ENCODE measurements at regions not wholly inside any gene's neighbourhood (a gene's known extent, or its start where the extent isn't known, plus 50 kb on each side); places are given as distances from the start of the nearest gene placed in this dataset.
"Not testable (repeated sequence)": the region's sequence is repeated elsewhere in the genome, so short reads cannot be mapped to it uniquely, and the experiment has no call there.

- Histone ChIP-seq H3K4me3 (ENCODE audit: low read length) (no peak overlapping the region), H3K9me3 (replicated peaks; ENCODE audit: control insufficient read depth, low read depth, low read length) (no peaks in the 10 kb centered on the region), H3K27me3 (ENCODE audit: control insufficient read depth, insufficient read depth, low read length) (no peaks in the 10 kb centered on the region), H3K36me3 (ENCODE audit: control insufficient read depth, insufficient read depth, low read length) (no peaks in the 10 kb centered on the region), H3K4me1 (ENCODE audit: control insufficient read depth, insufficient read depth, low read length) (peaks cover 8% of the 10 kb centered on the region), H3K27ac (ENCODE audit: low read length) (no peak overlapping the region)
- WGBS (ENCODE audit: insufficient coverage) = no CpG with 5 or more reads among the region's 2 CpGs
- DNase-seq = no peak
Measured at GRCh38 chr2:215863687-215864086, 149.7 kb downstream of the MREG start.

- no peaks in the 10 kb centered on the region for H3K9me3 ChIP-seq (replicated peaks; ENCODE audit: control insufficient read depth, low read depth, low read length)
- no CpG with 5 or more reads among the region's 3 CpGs for WGBS (ENCODE audit: insufficient coverage)
- H3K36me3 ChIP-seq (ENCODE audit: control insufficient read depth, insufficient read depth, low read length) = no peaks in the 10 kb centered on the region
- no peaks in the 10 kb centered on the region for H3K27me3 ChIP-seq (ENCODE audit: control insufficient read depth, insufficient read depth, low read length)
- H3K4me1 ChIP-seq (ENCODE audit: control insufficient read depth, insufficient read depth, low read length) = peaks cover 7% of the 10 kb centered on the region
- H3K27ac ChIP-seq (ENCODE audit: low read length) = peak overlapping the region; percentile 64
- no peak overlapping the region for H3K4me3 ChIP-seq (ENCODE audit: low read length)
- DNase-seq = peak; percentile 89
Measured at GRCh38 chr2:215862351-215862771, 151.0 kb downstream of the MREG start.

GRCh38 chr2:215861607-215862350 lies 151.6 kb downstream of the MREG start:
- Histone ChIP-seq H3K9me3 (replicated peaks; ENCODE audit: control insufficient read depth, low read depth, low read length) (no peaks in the 10 kb centered on the region), H3K27ac (ENCODE audit: low read length) (peak overlapping the region; percentile 64), H3K36me3 (ENCODE audit: control insufficient read depth, insufficient read depth, low read length) (no peaks in the 10 kb centered on the region), H3K4me3 (ENCODE audit: low read length) (no peak overlapping the region), H3K4me1 (ENCODE audit: control insufficient read depth, insufficient read depth, low read length) (peaks cover 7% of the 10 kb centered on the region), H3K27me3 (ENCODE audit: control insufficient read depth, insufficient read depth, low read length) (no peaks in the 10 kb centered on the region)
- no peak for DNase-seq
- 80% methylated on average over 1 of the region's 5 CpGs for WGBS (ENCODE audit: insufficient coverage)

GRCh38 chr2:215856080-215856479 lies 157.3 kb downstream of the MREG start:
- Histone ChIP-seq H3K4me3 (ENCODE audit: low read length) (no peak overlapping the region), H3K27me3 (ENCODE audit: control insufficient read depth, insufficient read depth, low read length) (no peaks in the 10 kb centered on the region), H3K4me1 (ENCODE audit: control insufficient read depth, insufficient read depth, low read length) (peaks cover 4% of the 10 kb centered on the region), H3K27ac (ENCODE audit: low read length) (no peak overlapping the region), H3K36me3 (ENCODE audit: control insufficient read depth, insufficient read depth, low read length) (no peaks in the 10 kb centered on the region), H3K9me3 (replicated peaks; ENCODE audit: control insufficient read depth, low read depth, low read length) (no peaks in the 10 kb centered on the region)
- 83% methylated on average over 1 of the region's 2 CpGs for WGBS (ENCODE audit: insufficient coverage)
- DNase-seq = no peak

- not testable (repeated sequence) for H3K9me3 ChIP-seq (replicated peaks; ENCODE audit: control insufficient read depth, low read depth, low read length); DNase-seq; H3K27ac ChIP-seq (ENCODE audit: low read length); H3K4me3 ChIP-seq (ENCODE audit: low read length); H3K27me3 ChIP-seq (ENCODE audit: control insufficient read depth, insufficient read depth, low read length); H3K4me1 ChIP-seq (ENCODE audit: control insufficient read depth, insufficient read depth, low read length); H3K36me3 ChIP-seq (ENCODE audit: control insufficient read depth, insufficient read depth, low read length)
- 67% methylated on average over 1 of the region's 1 CpG for WGBS (ENCODE audit: insufficient coverage)
Measured at GRCh38 chr2:215855308-215855707, 158.0 kb downstream of the MREG start.

- no peaks in the 10 kb centered on the region for H3K36me3 ChIP-seq (ENCODE audit: control insufficient read depth, insufficient read depth, low read length)
- WGBS (ENCODE audit: insufficient coverage) = 92% methylated on average over 2 of the region's 2 CpGs
- H3K27me3 ChIP-seq (ENCODE audit: control insufficient read depth, insufficient read depth, low read length) = no peaks in the 10 kb centered on the region
- no peaks in the 10 kb centered on the region for H3K9me3 ChIP-seq (replicated peaks; ENCODE audit: control insufficient read depth, low read depth, low read length)
- H3K4me1 ChIP-seq (ENCODE audit: control insufficient read depth, insufficient read depth, low read length) = peaks cover 3% of the 10 kb centered on the region
- DNase-seq = no peak
- H3K4me3 ChIP-seq (ENCODE audit: low read length) = no peak overlapping the region
- H3K27ac ChIP-seq (ENCODE audit: low read length) = no peak overlapping the region
Measured at GRCh38 chr2:215854008-215854407, 159.3 kb downstream of the MREG start.

- no peaks in the 10 kb centered on the region for H3K27me3 ChIP-seq (ENCODE audit: control insufficient read depth, insufficient read depth, low read length)
- no peaks in the 10 kb centered on the region for H3K9me3 ChIP-seq (replicated peaks; ENCODE audit: control insufficient read depth, low read depth, low read length)
- no peak overlapping the region for H3K4me3 ChIP-seq (ENCODE audit: low read length)
- H3K36me3 ChIP-seq (ENCODE audit: control insufficient read depth, insufficient read depth, low read length) = no peaks in the 10 kb centered on the region
- H3K4me1 ChIP-seq (ENCODE audit: control insufficient read depth, insufficient read depth, low read length) = peaks cover 3% of the 10 kb centered on the region
- no peak overlapping the region for H3K27ac ChIP-seq (ENCODE audit: low read length)
- no peak for DNase-seq
Measured at GRCh38 chr2:215851696-215852095, 161.7 kb downstream of the MREG start.

- peaks cover 3% of the 10 kb centered on the region for H3K4me1 ChIP-seq (ENCODE audit: control insufficient read depth, insufficient read depth, low read length)
- H3K27me3 ChIP-seq (ENCODE audit: control insufficient read depth, insufficient read depth, low read length) = no peaks in the 10 kb centered on the region
- H3K9me3 ChIP-seq (replicated peaks; ENCODE audit: control insufficient read depth, low read depth, low read length) = no peaks in the 10 kb centered on the region
- H3K4me3 ChIP-seq (ENCODE audit: low read length) = no peak overlapping the region
- no peaks in the 10 kb centered on the region for H3K36me3 ChIP-seq (ENCODE audit: control insufficient read depth, insufficient read depth, low read length)
- WGBS (ENCODE audit: insufficient coverage) = 19% methylated on average over 2 of the region's 2 CpGs
- DNase-seq = peak; percentile 62
- H3K27ac ChIP-seq (ENCODE audit: low read length) = no peak overlapping the region
Measured at GRCh38 chr2:215851082-215851481, 162.3 kb downstream of the MREG start.

GRCh38 chr2:215850380-215850779 lies 163.0 kb downstream of the MREG start:
- Histone ChIP-seq H3K27me3 (ENCODE audit: control insufficient read depth, insufficient read depth, low read length) (no peaks in the 10 kb centered on the region), H3K27ac (ENCODE audit: low read length) (no peak overlapping the region), H3K9me3 (replicated peaks; ENCODE audit: control insufficient read depth, low read depth, low read length) (no peaks in the 10 kb centered on the region), H3K4me3 (ENCODE audit: low read length) (no peak overlapping the region), H3K4me1 (ENCODE audit: control insufficient read depth, insufficient read depth, low read length) (peaks cover 3% of the 10 kb centered on the region), H3K36me3 (ENCODE audit: control insufficient read depth, insufficient read depth, low read length) (no peaks in the 10 kb centered on the region)
- 100% methylated on average over 1 of the region's 4 CpGs for WGBS (ENCODE audit: insufficient coverage)
- no peak for DNase-seq

- no peaks in the 10 kb centered on the region for H3K36me3 ChIP-seq (ENCODE audit: control insufficient read depth, insufficient read depth, low read length)
- H3K4me1 ChIP-seq (ENCODE audit: control insufficient read depth, insufficient read depth, low read length) = peaks cover 3% of the 10 kb centered on the region
- no peaks in the 10 kb centered on the region for H3K9me3 ChIP-seq (replicated peaks; ENCODE audit: control insufficient read depth, low read depth, low read length)
- H3K4me3 ChIP-seq (ENCODE audit: low read length) = no peak overlapping the region
- WGBS (ENCODE audit: insufficient coverage) = no CpG with 5 or more reads among the region's 6 CpGs
- H3K27me3 ChIP-seq (ENCODE audit: control insufficient read depth, insufficient read depth, low read length) = no peaks in the 10 kb centered on the region
- no peak for DNase-seq
- no peak overlapping the region for H3K27ac ChIP-seq (ENCODE audit: low read length)
Measured at GRCh38 chr2:215849771-215850170, 163.6 kb downstream of the MREG start.

- Histone ChIP-seq H3K27ac (ENCODE audit: low read length) (no peak overlapping the region), H3K4me1 (ENCODE audit: control insufficient read depth, insufficient read depth, low read length) (peaks cover 3% of the 10 kb centered on the region), H3K4me3 (ENCODE audit: low read length) (no peak overlapping the region), H3K36me3 (ENCODE audit: control insufficient read depth, insufficient read depth, low read length) (no peaks in the 10 kb centered on the region), H3K27me3 (ENCODE audit: control insufficient read depth, insufficient read depth, low read length) (no peaks in the 10 kb centered on the region), H3K9me3 (replicated peaks; ENCODE audit: control insufficient read depth, low read depth, low read length) (no peaks in the 10 kb centered on the region)
- no CpG with 5 or more reads among the region's 2 CpGs for WGBS (ENCODE audit: insufficient coverage)
- no peak for DNase-seq
Measured at GRCh38 chr2:215848698-215849097, 164.7 kb downstream of the MREG start.

Measured in muscle of leg (tissue), 3 donors.